Activated CD4-positive, CD25-positive, alpha-beta regulatory T cell treated with anti-CD3 and anti-CD28 coated beads, Interleukin-2, amount 50 U/mL, for 72 hours (primary cell): ENCODE measurements at regions not wholly inside any gene's neighbourhood (a gene's known extent, or its start where the extent isn't known, plus 50 kb on each side); places are given as distances from the start of the nearest gene placed in this dataset.

Experiments used
- DNase-seq: peaks from one replicate; pipeline ENCODE4 v3.0.0; 2021

DNA sequence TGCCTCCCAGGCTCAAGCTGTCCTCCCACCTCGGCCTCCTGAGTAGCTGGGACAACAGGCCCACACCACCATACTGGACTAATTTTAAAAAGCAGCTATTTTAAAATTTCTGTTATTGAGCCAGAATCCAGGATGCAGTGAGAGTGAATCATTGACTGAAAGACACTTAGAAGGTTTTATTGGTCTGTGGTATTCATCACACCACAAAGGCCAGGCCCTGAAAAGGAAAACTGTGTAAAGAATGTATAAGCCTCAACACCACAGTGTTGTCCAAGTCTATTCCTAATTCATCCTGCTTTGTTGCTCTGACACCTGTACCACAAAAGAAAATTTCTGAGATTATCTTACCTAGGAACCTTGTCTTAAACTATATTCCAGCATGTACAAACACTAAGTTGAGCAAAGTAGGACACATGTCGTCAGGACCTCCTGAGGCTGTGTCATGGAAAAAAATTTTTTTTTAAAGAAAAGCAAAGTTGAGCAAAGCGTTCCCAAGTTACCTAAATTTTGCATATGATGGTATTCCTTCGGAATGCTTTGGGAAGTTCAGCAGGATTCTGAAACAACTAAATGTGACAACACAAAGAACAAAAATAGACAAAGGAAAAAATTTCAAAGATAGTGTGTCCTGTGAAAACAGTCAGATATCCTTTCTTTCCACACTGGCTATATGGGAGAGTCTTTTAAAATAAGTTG lies 129.6 kb upstream of the MKLN1 start:
- no peak for DNase-seq

DNA sequence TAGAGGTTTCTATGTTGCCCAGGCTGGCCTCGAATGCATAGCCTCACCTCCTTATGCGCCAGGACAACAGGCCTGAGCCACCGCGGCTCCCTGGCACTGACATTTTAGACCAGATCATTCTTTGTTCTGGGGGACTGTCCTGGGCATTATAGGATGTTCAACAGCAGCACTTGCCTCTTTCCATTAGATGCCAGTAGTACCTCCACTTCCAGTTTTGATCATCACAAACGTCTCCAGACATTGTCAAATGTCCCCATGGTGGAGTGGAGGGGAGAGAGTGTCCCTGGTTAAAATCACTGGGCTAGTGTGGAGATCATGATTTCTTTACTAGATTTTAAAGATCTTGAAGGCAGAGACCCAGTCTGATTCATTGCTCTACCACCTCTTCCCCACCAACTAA lies 125.2 kb upstream of the MKLN1 start:
- no peak for DNase-seq

DNA sequence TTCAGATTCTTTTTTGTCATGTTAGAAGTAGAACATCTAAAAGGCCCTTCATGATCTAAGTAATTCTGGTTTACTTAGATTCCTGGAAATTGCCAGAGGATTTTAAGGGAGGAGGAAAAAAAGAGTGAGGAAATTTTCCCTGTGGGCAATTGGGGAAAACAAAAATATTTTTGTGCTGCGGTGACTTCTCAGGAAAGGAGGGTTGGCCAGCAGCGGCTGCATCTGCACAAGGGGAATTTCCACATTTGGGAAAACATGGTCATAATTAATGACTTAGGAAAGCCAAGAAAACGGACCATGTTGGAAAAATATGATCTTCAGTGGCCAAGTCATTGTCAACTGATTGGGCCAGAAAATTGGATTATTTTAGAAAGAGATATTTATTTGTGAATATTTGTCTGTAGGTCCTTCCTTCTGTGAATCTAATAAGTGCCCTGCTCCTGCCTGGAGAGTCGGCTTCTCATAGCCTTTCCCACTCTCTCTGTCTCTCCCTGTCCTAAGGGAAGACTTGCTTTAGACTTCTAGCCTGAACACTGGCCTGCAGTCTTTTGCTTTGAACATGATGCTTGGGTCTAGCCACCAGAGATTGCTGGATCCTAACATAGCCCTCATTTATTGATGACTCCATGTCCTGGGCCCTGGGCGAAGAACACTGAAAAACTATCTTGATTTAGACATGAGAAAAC lies 124.2 kb upstream of the MKLN1 start:
- no peak for DNase-seq

DNA sequence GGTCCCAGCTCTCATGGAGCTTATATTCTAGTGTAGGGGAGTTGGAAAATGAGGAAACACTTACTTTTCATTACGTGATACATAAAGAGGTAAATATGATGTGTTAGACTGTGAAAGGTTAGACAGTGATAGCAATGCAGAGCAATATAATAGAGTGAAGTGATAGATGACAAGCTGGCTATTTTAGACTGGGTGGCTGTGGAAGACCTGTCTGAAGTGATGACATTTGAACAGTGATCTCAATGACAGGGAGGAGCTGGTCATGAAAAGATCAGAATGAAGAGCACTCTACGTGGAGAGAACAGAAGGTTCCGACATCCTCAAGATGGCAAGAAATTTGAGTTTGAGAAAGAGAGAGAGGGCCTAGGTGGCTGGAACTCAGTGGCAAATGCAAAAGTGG lies 118.9 kb upstream of the MKLN1 start:
- no peak for DNase-seq

DNA sequence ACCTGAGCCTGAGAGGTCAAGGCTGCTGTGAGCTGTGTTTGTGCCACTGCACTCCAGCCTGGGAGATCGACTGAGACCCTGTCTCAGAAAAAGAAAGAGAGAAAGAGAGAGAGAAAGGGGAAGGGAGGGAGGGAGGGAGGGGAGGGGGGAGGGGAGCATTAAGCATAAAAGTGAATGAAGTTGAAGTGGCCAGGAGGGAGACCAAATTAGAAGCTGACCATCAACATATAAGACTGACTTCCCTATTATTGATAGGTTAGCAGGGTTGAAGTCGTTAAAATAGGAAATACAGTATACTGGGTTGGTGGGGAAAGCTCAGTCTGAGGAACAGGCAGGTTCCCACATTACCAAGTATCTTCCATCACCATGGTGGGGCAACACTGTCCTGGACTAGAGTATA lies 117.1 kb upstream of the MKLN1 start:
- no peak for DNase-seq

DNA sequence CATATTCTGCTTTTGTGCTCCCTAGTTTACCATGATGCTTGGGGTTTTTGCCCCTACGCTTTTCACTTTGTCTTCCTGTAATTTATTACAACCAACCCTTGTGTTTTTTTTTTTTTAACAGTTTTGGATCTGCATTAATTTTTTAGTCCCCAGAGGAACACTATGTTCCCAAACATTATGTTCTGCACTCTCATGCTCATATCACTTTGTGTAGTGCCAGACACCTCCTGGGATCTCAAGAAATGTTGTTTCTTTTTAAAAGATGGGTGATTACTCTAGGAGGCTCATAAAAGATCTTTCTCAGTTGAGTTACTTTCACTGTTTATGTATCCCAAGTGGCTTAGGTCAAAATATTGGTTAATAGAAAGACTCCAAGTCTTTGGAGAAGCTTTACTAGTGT lies 116.2 kb upstream of the MKLN1 start:
- DNase-seq, result no peak

DNA sequence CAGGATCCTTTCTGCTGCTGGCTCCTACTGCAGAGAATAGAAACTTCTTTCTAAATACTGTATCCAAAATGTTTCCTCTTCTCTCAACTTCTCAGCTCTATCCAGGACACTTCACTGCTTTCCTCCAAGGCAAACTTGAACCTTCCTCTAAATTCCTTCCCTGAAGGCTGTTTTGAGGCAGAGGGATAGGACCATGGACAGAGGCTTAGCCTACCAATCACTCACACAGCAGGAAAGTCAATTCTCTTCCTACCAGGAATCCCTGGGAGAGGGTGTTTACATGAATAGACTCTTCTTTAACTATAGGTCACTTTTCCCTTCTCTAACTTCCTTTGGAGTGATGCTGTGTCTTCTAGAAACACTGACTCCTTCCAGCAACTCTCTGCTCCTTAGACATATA lies 115.6 kb upstream of the MKLN1 start:
- DNase-seq, result no peak

DNA sequence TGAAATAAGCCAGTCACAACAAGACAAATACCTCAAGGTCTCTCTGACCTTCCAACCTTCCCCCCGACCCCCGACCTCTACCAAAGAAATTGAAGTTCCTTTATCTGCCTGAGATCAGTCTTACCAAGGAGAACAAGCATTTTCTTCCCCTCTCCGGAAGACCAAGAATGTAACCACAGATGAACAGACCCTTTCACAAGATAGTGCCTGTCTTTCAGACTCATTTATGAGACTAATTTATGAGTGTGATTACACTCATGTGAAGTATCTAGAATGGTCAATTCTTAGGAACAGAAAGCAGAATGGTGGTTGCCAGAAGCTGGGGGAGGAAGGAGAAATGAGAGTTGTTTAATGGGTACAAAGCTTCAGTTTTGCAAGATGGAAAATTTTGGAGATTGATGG lies 108.9 kb upstream of the MKLN1 start:
- DNase-seq, result no peak

DNA sequence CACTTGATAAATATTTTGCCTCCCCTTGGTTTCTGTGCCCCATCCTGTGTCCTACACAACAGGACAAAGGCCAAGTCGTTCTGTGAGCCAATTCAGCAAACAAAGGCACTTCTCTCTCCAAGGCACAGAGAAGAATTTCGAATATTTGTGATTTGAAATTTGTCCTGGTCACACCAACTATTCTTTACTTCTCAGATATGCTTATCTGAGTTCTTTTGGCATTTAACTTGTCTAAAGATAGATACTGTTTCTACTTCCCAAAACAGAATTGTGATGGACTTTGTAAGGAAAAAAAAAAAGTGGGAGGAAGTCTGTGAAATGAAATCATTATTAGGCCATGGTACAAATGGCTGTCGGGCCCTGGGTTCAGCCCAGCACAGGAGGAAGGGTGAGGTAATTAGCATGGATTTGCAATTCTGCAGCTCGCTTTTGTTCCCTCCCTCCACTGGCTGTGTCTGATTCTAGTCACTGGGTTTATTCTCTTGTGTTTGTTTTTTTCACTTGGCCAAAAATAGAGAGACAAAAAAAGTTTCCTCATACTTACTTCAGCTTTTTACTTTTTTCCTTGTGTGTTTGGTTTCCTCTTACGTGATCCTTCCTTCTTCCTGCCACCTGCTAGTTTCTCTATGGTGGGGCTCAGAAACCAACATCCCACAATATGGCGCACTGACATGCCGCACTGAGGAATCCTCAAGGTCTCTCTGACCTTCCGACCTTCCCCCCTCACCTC lies 108.2 kb upstream of the MKLN1 start:
- DNase-seq, result no peak

DNA sequence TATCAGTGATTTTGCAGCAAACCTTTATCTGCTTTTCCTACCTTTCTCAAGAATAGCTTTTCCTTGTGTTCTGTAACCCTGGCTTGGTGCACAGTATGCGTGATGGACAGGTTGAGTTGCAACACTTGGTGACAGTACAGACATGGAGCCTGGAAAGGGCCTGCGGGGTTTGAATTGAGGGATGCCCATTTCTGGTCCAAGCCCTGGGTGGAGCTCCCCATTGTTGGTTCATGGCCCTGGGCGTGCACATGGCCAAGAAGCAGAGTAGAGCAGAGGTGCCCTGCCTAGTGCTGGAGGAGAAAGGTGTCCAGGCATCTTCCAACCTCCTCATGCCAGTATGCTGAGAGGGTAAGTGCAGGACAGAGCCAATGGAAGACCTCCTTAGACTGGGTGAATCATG lies 106.6 kb upstream of the MKLN1 start:
- DNase-seq, result no peak

DNA sequence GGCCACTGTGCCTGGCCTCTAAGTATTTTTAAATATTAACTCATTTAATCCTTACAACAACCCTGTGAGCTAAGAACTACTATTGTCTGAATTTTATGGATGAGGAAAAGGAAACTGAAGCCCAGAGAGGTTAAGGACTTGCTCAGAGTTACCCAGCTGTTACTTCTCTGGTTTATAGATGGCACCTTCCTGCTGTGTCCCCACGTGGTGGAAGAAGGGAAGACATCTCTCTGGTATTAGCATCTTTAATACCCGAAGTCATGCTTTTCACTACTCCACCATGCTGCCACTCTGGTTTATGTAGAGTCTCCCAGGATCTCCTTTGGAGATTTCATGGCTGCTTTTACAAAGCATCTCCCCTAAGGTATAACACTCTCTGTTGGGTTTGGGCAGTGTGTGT lies 105.5 kb upstream of the MKLN1 start:
- DNase-seq, result no peak

DNA sequence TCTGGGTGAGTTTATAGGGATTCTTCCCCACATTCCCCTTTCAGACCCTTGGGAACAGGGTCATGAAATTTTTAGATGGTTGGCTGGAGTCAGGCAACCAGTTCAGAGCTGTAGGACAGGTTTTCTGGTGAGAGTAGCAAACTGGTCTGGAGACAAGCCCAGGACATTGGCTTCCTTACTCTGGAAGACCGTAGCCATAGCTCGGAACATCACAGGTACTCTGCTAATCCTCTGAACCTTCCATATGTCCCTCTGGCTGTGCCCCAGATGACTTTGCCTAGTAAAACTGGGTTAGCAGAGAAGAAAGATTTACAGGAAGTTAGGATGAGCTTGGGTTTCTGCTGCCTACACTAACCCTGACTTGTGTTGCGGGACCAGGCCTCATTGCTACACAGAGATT lies 104.5 kb upstream of the MKLN1 start:
- DNase-seq, result no peak

DNA sequence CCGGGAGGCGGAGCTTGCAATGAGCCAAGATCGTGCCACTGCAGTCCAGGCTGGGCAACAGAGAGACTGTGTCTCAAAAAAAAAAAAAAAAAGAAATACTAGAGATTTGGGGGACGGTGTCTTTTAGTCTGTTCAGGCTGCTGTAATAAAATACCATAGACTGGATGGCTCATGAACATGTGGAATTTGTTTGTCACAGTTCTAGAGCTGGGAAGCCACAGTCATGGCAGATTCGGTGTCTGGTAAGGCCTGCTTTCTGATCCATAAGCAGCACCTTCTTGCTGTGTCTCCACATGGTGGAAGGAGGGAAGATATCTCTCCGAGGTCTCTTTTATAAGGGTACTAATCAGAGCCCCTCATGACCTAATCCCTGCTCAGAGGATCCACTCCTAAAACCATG lies 102.7 kb upstream of the MKLN1 start:
- DNase-seq, result no peak

DNA sequence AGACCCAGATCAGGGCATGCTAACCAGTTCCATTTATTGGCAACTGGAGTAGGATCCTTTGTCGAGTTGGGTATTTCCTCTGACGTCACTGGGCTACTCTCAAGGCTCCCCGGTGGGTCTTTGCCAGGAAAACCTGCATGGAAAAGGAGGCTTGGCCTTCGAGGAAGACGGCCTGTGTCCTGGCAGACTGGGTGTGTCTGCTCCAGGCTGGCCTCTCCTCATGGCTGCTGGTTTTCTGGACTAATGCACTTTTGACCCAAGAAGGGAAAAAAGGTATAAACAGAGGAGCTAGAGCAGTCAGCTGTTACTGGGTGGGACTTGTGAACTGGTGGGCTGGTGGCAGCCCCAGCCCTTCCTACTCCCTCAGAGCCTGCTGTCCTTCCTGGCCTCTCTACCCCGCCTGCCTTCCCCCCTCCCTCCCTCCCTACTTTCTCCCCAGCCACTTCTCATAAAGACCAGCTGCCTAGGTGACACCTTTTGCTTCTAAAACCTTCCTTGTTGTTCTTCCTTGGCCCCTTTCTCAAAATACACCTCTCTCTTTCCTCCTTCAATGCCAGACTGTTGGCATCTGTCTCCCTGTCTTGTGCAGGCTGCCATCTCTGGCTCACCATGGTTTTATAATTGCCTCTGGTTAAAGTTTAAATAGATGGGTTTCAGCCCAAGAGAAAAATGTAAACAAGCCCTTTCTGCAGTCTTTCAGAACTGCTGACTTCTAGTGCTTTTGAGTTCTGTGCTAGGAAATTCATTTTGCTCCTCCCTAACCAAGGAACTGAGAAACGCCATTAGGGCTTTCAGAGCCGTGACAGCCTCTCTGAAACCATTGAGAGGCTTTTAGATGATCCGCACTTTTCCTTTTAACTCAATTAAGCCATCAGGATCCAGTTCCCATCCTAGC lies 101.8 kb upstream of the MKLN1 start:
- no peak for DNase-seq

DNA sequence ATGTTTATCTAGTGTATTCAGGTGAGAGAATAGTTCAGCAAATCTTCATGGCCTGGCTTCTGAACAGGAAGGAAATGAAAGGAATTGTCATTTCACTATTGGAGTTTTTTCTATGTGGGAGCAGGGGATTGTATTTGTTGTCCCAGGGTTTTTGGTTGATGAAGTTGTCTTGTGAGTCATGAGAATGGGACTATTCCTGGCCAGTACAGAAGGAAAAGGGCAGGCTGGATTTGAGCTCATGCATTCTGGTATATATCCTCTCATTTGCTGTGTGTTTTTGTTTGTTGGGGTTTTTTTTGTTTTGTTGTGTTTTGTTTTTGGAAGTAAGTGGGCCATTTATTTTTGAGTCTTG lies 101.2 kb upstream of the MKLN1 start:
- DNase-seq, result no peak

DNA sequence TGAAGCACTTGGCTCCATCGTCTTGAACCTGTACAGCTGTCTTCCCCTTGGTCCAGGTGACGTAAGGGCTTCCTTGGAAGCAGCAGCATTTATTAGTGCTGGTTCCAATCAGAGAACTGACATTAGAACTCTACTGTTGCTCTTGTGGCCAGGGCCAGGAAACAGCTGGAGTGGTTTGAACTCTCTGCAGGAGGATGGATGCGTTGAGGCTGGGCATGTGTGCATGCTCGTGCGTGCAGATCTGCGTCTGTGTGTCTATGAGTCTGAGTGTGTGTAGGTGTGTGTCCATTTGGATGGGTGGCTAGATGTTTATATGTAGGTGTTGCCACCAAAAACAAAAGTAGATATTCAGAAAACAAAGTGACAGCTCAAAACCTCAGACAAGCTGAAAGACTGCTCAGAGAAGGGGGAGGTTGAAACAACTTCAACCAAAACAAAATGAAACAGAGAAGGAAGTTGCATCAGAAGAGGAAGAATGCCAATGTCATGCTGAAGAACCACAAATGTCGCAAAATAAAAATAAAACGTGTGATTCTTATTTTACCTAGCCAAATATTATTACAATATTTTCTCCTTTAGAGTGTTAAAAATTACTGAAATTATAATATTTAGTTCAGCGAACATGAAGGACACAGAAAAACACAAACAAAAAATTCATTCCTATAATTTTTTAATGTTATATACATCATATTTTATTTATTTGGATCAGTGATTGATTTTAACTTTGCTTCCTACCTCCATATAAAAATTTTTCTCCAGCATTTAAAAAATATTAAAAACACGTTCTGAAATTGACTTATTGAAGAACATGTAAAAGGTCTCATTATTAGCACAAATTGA lies 96.1 kb upstream of the MKLN1 start:
- DNase-seq, result peak; percentile 55

DNA sequence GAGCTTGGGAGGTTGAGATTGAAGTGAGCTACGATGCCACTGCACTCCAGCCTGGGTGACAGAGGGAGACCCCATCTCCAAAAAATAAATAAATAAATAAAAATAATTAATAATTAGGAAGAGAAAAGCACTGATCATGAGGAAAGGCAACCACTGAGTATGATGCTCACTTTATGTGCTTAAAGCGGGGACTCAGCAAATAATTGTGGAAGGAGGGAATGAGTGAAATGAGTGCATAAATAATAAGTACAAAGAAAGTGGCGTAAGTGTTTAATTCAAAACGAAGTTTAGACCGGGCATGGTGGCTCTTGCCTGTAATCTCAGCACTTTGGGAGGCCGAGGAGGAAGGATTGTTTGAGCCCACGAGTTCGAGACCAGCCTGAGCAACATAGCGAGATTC lies 94.9 kb upstream of the MKLN1 start:
- no peak for DNase-seq

DNA sequence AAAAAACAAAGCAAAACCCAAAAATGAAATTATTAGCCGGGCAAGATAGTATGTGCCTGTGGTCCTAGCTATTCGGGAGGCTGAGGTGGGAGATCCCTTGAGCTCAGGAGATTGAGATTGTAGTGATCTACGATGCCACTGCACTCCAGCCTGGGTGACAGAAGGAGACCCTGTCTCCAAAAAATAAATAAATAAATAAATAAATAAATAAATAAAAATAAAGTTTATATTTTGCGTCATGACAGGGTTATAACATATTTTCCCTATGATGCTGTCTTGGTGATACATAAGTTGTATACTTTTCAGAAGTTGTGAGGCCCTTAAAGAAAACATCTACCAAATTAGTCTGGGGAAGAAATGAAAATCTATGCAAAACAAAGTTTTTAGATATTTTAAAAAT lies 94.5 kb upstream of the MKLN1 start:
- DNase-seq, result no peak

DNA sequence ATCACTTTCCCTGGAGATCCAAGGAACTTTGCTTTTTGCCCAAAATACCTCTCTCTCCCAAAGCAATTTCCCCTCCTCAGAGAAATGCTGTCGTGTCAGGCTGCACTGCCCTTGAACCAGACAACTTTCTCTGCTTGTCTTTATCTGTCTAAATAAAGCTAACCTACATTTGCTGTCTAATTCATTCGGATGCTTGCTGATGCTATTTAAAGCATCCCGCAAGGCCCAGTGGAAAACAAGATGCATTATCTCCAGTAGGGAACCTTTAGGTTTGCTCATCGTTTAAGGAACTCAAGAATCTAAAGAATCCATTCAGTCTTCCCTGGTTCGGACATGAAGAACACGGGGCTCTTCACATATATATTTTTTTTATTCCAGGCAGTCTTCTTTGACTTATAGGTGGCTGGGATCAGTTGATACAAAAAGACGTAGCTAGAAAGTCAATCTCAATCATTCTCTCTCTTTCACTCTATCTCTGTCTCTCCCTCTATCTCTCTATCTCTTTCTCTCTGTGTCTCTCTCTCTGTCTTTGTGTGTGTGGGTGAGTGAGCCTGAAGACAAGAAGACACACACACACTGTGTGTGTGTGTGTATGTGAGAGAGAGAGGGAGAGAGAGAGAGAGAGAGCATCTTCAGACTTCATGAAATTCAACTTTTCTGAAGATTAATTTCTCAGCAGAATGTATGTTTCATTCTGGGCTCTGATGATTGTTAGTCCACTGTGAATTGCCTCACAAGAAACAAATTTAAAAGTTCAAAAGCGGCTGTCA lies 92.8 kb upstream of the MKLN1 start:
- DNase-seq, result no peak

DNA sequence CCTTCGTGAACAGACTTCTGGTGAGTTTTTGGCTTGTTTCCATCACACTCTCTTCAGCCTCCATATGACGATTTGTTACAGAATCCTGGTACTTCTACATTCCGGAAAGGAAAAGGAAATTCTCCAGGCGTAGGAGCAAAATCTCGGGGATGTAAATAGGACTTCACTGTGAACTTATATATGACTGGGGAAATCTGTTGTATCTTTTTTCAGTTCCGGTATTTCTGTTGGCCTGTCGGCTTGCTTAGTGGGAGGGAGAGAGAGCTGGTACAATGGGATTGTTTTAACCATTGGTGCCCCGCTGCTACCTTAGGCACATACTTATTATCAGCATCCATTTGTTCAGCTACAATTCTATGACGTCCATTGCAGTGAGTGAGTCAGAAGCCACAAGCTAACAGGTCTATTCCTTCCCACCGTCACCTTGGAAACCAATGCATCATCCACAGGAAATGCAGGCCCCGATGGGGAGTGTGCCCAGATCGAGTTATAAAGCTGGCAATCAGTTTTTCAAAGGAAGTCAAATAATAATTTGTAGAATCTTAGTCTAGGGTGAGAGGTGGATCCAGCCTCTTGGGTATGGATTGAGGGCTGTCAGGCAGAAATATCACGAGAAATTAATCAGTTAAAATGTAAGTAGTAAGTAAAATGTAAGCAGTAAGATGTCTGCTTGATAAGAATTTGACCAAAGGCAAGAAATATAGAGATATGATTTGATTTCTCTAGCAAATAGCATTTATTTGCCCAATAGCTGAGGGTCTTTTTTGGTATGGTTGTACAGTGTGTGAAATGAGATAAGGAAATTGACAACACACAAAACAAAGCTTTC lies 92.0 kb upstream of the MKLN1 start:
- DNase-seq, result peak; percentile 49

DNA sequence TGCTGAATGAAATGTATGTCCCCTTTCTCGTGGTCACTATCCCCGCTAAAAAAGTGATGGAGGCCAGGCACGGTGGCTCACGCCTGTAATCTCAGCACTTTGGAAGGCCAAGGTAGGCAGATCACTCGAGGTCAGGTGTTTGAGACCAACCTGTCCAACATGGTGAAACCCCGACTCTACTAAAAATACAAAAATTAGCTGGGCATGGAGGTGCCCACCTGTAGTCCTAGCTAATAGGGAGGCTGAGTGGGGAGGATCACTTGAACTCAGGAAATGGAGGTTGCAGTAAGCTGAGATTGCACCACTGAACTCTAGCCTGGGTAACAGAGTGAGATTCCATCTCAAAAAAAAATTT lies 91.4 kb upstream of the MKLN1 start:
- DNase-seq, result no peak
